HEK293T (cell line): ENCODE measurements at regions not wholly inside any gene's neighbourhood (a gene's known extent, or its start where the extent isn't known, plus 50 kb on each side); places are given as distances from the start of the nearest gene placed in this dataset.
"Not testable (repeated sequence)": the region's sequence is repeated elsewhere in the genome, so short reads cannot be mapped to it uniquely, and the experiment has no call there.

Experiments
- CTCF ChIA-PET: fragments of 350-600 bp; formaldehyde crosslinking; extraction: SDS; loops from one replicate; lab custom pipeline; 2021; ENCODE audit warnings: antibody characterized with exemption, inconsistent platforms; lab: Yijun Ruan, JAX
- POLR2A ChIA-PET: fragments of 350-600 bp; formaldehyde crosslinking; extraction: SDS; loops from one replicate; lab custom pipeline; 2020; ENCODE audit warnings: antibody characterized with exemption, inconsistent platforms; lab: Yijun Ruan, JAX
- DNase-seq: peaks from one replicate; pipeline ENCODE4 v3.0.0; 2012; ENCODE audit warnings: mixed read lengths; ENCODE audit errors: extremely low spot score
- ARNT ChIP-seq: fragments of 450-650 bp; IDR thresholded peaks from 2 replicates; pipeline ENCODE4 v1.6.1; 2017; ENCODE audit warnings: mild to moderate bottlenecking
- BHLHE40 ChIP-seq: fragments of 450-650 bp; IDR thresholded peaks from 2 replicates; pipeline ENCODE4 v1.6.1; 2016; ENCODE audit warnings: mild to moderate bottlenecking, moderate library complexity, borderline replicate concordance
- CTBP1 ChIP-seq: fragments of 450-650 bp; IDR thresholded peaks from 2 replicates; pipeline ENCODE4 v1.6.1; 2016; ENCODE audit warnings: borderline replicate concordance
- ELF4 ChIP-seq: fragments of 450-650 bp; IDR thresholded peaks from 2 replicates; pipeline ENCODE4 v1.6.1; 2017; ENCODE audit warnings: antibody characterized with exemption
- FOXA1 ChIP-seq: fragments of 450-650 bp; IDR thresholded peaks from 2 replicates; pipeline ENCODE4 v1.6.1; 2016; ENCODE audit warnings: mild to moderate bottlenecking
- FOXK2 ChIP-seq: fragments of 450-650 bp; IDR thresholded peaks from 2 replicates; pipeline ENCODE4 v1.6.1; 2016; ENCODE audit warnings: mild to moderate bottlenecking
- FOXM1 ChIP-seq: fragments of 450-650 bp; IDR thresholded peaks from 2 replicates; pipeline ENCODE4 v1.6.1; 2017; ENCODE audit warnings: mild to moderate bottlenecking, borderline replicate concordance
- L3MBTL2 ChIP-seq: fragments of 450-650 bp; conservative IDR thresholded peaks from 2 replicates; pipeline ENCODE4 v1.6.1; 2016; ENCODE audit warnings: mild to moderate bottlenecking
- LEF1 ChIP-seq: fragments of 450-650 bp; IDR thresholded peaks from 2 replicates; pipeline ENCODE4 v1.6.1; 2017; ENCODE audit warnings: mild to moderate bottlenecking, borderline replicate concordance
- NFRKB ChIP-seq: fragments of 450-650 bp; IDR thresholded peaks from 2 replicates; pipeline ENCODE4 v1.6.1; 2016; ENCODE audit warnings: mild to moderate bottlenecking, moderate library complexity
- PKNOX1 ChIP-seq: fragments of 450-650 bp; IDR thresholded peaks from 2 replicates; pipeline ENCODE4 v1.6.1; 2016
- SP1 ChIP-seq: fragments of 450-650 bp; IDR thresholded peaks from 2 replicates; pipeline ENCODE4 v1.6.1; 2017
- SUZ12 ChIP-seq: fragments of 450-650 bp; IDR thresholded peaks from 2 replicates; pipeline ENCODE4 v1.6.1; 2016; ENCODE audit warnings: mild to moderate bottlenecking
- TARDBP ChIP-seq: fragments of 450-650 bp; IDR thresholded peaks from 2 replicates; pipeline ENCODE4 v1.6.1; 2016
- ZNF384 ChIP-seq: fragments of 450-650 bp; IDR thresholded peaks from 2 replicates; pipeline ENCODE4 v1.6.1; 2016

GRCh38 chr2:90221300-90221651, 1529.8 kb downstream of the RPIA start:
- POLR2A ChIA-PET, result no interaction called here
- no peak for DNase-seq
- CTCF ChIA-PET, result no interaction called here
- TF ChIP-seq SUZ12 (no peak), PKNOX1 (no peak), L3MBTL2 (no peak), CTBP1 (no peak), ZNF384 (no peak), BHLHE40 (no peak), SP1 (no peak), FOXA1 (no peak), FOXK2 (no peak), NFRKB (no peak), ARNT (no peak), LEF1 (no peak), ELF4 (no peak), TARDBP (no peak), FOXM1 (no peak)

- CTCF ChIA-PET, DNase-seq, POLR2A ChIA-PET: not testable (repeated sequence)
Observed at GRCh38 chr2:90224767-90225166, 1533.3 kb downstream of the RPIA start.

GRCh38 chr2:90226465-90227072, 1535.1 kb downstream of the RPIA start:
- CTCF ChIA-PET, DNase-seq, POLR2A ChIA-PET: not testable (repeated sequence)

- DNase-seq, POLR2A ChIA-PET, CTCF ChIA-PET: not testable (repeated sequence)
Observed at GRCh38 chr2:90231199-90231598, 1539.7 kb downstream of the RPIA start.

- POLR2A ChIA-PET, CTCF ChIA-PET, DNase-seq: not testable (repeated sequence)
Observed at GRCh38 chr2:90235452-90235851, 1544.0 kb downstream of the RPIA start.

GRCh38 chr2:90237923-90238361, 1546.5 kb downstream of the RPIA start:
- POLR2A ChIA-PET, CTCF ChIA-PET: not testable (repeated sequence)

GRCh38 chr2:90238505-90239230, 1547.2 kb downstream of the RPIA start:
- CTCF ChIA-PET, POLR2A ChIA-PET, DNase-seq: not testable (repeated sequence)

More at GRCh38 chr2:90237923-90238361, 1546.5 kb downstream of the RPIA start:
- not testable (repeated sequence) for DNase-seq

GRCh38 chr2:90239769-90240168, 1548.3 kb downstream of the RPIA start:
- CTCF ChIA-PET, DNase-seq, POLR2A ChIA-PET: not testable (repeated sequence)

- CTCF ChIA-PET, POLR2A ChIA-PET, DNase-seq: not testable (repeated sequence)
Observed at GRCh38 chr2:90244902-90245765, 1553.7 kb downstream of the RPIA start.

GRCh38 chr2:90248400-90248799, 1556.9 kb downstream of the RPIA start:
- POLR2A ChIA-PET, CTCF ChIA-PET, DNase-seq: not testable (repeated sequence)

GRCh38 chr2:90250350-90250749, 1558.9 kb downstream of the RPIA start:
- CTCF ChIA-PET, POLR2A ChIA-PET, DNase-seq: not testable (repeated sequence)

- CTCF ChIA-PET, DNase-seq, POLR2A ChIA-PET: not testable (repeated sequence)
Observed at GRCh38 chr2:90251576-90251975, 1560.1 kb downstream of the RPIA start.

GRCh38 chr2:90253306-90253705, 1561.8 kb downstream of the RPIA start:
- CTCF ChIA-PET, POLR2A ChIA-PET, DNase-seq: not testable (repeated sequence)

GRCh38 chr2:90266888-90267287, 1575.4 kb downstream of the RPIA start:
- DNase-seq, CTCF ChIA-PET, POLR2A ChIA-PET: not testable (repeated sequence)

- CTCF ChIA-PET, DNase-seq, POLR2A ChIA-PET: not testable (repeated sequence)
Observed at GRCh38 chr2:90287751-90288150, 1596.3 kb downstream of the RPIA start.
